GM12878 (cell line): ENCODE measurements at regions not wholly inside any gene's neighbourhood (a gene's known extent, or its start where the extent isn't known, plus 50 kb on each side); places are given as distances from the start of the nearest gene placed in this dataset.

Experiments used
- BMI1 ChIP-seq: fragments of 450-650 bp; IDR thresholded peaks from 2 replicates; pipeline ENCODE4 v1.6.1; 2016; ENCODE audit warnings: mild to moderate bottlenecking, moderate library complexity, borderline replicate concordance
- E4F1 ChIP-seq: fragments of 450-650 bp; IDR thresholded peaks from 2 replicates; pipeline ENCODE4 v1.6.1; 2018; ENCODE audit warnings: borderline replicate concordance, mild to moderate bottlenecking; ENCODE audit not compliant: partially characterized antibody
- FOXK2 ChIP-seq: fragments of 450-650 bp; IDR thresholded peaks from 2 replicates; pipeline ENCODE4 v1.6.1; 2017; ENCODE audit warnings: mild to moderate bottlenecking, moderate library complexity
- MLLT1 ChIP-seq: fragments of 450-650 bp; IDR thresholded peaks from 2 replicates; pipeline ENCODE4 v1.6.1; 2016; ENCODE audit warnings: mild to moderate bottlenecking
- SPI1 ChIP-seq: IDR thresholded peaks from 2 replicates; pipeline ENCODE4 v1.6.1; 2011; ENCODE audit warnings: low read depth, mild to moderate bottlenecking, low read length, moderate library complexity, borderline replicate concordance; ENCODE audit not compliant: insufficient read depth
- STAT1 ChIP-seq: fragments of 450-650 bp; conservative IDR thresholded peaks from 2 replicates; pipeline ENCODE4 v1.6.1; 2014; ENCODE audit warnings: antibody characterized with exemption, mild to moderate bottlenecking
- USF1 ChIP-seq: IDR thresholded peaks from 2 replicates; pipeline ENCODE4 v1.6.1; 2011; ENCODE audit warnings: borderline replicate concordance, low read depth, mild to moderate bottlenecking, moderate library complexity, mixed read lengths, low read length; ENCODE audit not compliant: insufficient read depth; ENCODE audit errors: extremely low read length
- YY1 ChIP-seq: IDR thresholded peaks from 2 replicates; pipeline ENCODE4 v1.6.1; 2011; ENCODE audit warnings: low read depth, mild to moderate bottlenecking, low read length

- TF ChIP-seq MLLT1 (no peak), E4F1 (no peak), STAT1 (no peak), YY1 (no peak), USF1 (no peak), BMI1 (no peak), FOXK2 (no peak), SPI1 (no peak)
These were observed 316.8 kb downstream of the PIK3C3 start (continued) for GRCh38 chr18:42271647-42272414.
